GM19372 (cell line): ENCODE measurements at regions not wholly inside any gene's neighbourhood (a gene's known extent, or its start where the extent isn't known, plus 50 kb on each side); places are given as distances from the start of the nearest gene placed in this dataset.
"Not testable (repeated sequence)": the region's sequence is repeated elsewhere in the genome, so short reads cannot be mapped to it uniquely, and the experiment has no call there.

ENCODE experiments used
- ATAC-seq: cut with Tn5 transposase; IDR thresholded peaks from one replicate; pipeline ENCODE4 v1.9.1; 2021; ENCODE audit warnings: mild to moderate bottlenecking, low read depth, moderate library complexity; ENCODE audit not compliant: unreplicated experiment

GRCh38 chr5:124105326-124105725 is 593.3 kb downstream of the CSNK1G3 start:
- ATAC-seq: no peak

GRCh38 chr5:124104821-124105220 is 592.8 kb downstream of the CSNK1G3 start:
- no peak for ATAC-seq

DNA sequence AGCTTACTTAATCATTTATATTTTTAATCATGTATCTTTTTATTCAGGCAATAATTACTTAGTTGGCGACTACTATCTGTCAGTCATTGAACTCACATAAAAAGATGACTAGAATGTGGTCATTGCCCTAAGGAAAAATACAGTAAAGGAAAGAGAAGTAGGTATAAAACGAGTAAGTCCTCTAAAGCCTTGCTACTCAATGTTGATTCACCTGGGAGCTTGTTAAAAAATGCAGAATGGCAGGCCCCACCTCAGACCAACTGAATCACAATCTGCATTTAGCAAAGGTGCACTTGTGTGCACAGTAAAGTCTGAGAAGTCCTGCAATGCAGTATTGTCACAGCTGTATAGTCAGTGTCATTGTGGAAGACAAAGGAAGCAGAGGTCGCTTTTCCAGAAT is 592.4 kb downstream of the CSNK1G3 start:
- ATAC-seq: no peak

DNA sequence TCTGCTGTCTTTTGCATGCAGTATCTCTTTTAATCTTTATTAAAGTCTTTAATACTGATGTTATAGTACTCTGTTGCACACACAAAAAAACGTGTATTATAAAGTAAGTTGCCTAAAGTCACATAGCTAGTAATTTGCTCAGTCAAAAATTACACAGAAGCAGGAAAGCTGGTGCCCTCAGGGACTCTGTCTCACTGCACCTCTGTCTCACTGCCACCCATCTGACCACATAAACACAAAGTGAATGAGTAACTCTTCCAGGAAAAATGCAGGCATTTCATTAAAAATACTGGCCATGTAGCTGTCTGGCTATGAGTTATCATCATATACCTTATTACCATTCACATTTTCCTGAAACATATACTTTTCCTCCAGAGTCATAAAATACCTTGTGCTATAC is 591.7 kb downstream of the CSNK1G3 start:
- ATAC-seq: no peak

DNA sequence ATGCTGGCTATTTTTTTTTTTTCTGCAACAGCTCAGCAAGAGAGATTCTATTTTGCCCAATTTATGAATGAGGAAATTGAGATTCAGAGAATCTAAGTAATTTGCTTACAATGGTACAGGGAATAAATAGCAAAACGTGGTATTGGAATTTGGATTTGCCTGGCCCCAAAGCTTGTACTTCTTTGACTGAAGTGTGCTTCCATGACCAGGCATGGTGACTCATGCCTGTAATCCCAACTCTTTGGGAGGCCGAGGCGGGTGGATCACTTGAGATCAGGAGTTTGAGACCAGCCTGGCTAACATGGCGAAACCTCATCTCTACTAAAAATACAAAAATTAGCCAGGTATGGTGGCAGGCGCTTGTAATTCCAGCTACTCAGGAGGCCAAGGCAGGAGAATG is 591.1 kb downstream of the CSNK1G3 start:
- not testable (repeated sequence) for ATAC-seq

- ATAC-seq: no peak
Measured at GRCh38 chr5:124102486-124102885, 590.5 kb downstream of the CSNK1G3 start.

DNA sequence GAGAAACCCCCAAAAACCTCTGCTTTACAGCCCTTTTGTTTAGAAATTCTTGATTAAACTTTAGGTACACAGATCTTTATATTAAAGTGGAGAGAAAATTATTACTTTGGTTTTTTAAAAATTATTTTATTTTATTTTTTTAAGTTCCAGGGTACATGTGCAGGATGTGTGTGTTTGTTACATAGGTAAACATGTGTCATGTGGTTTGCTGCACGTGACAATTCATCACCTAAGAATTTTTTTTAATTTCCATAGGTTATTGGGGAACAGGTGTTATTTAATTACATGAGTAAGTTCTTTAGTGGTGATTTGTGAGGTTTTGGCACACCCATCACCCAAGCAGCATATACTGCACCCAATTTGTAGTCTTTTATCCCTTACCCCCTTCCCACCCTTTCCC is 581.7 kb downstream of the CSNK1G3 start:
- no peak for ATAC-seq

DNA sequence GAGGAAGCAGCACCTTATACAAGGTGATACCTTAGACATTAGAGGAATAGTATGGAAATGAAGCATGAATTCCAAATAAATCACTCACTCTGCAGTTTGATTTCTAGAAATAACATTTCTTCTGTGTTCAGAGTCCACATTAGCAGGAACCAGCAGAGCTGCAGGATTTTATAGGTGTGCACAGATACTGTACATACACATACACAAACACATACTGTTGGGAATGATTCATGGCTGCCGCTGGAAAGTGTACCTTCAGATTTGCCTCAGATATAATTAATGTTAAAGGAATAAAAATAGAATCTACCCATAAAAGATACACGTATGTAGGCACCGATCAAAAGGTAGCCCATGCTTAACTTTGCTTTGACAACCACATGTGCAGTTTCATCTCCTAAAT is 578.1 kb downstream of the CSNK1G3 start:
- no peak for ATAC-seq

DNA sequence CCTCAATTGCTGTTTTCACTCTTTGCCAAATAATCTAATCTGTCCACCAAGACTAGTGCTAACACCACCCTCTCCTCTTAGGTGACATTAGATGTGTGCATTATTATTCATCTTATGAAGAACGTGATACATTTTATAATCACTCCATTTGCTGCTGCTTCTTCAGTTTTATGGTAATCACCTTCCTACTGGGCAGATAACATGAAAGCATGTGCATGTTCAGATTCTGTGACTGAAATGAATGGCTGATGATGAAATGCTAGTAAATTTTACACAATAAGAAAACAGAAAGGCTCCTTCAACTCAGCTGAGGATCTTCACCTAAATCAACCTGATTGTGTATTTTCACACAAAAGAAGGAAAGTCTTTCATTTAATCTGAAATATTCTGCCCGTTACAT is 577.6 kb downstream of the CSNK1G3 start:
- no peak for ATAC-seq

DNA sequence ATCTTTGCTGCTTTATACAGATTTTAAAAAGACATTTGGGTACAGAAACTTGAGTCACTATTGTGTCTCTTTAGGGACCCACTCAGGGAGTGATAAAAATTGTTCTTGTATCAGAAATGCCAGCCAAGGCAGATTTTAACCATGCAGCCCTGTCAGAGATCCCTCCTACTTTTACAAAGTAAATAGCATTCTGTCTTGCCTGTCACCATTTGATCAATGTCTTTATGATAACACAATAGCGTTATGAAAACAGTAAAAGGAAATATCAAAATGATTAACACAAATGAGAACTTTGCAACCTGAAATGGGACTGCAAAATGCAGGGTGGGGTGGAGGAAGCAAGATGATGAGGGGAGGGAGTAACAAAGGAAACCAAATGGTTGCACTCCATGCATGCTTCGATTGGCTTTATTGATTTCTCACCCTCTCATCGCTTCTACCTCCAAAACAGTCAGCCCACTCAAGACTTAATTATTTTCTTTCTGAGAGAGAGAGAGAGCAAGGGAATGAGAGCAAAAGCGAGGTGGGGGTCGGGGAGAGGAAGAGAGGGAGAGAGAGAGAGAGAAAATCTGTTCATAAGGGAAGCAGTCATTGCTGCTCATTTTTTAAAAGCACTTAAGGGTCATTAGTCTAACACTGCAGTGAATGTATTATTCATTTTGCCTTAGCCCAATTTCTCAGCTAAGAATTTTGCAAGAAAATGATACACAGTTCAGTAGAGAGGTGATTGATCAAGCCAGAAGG is 576.5 kb downstream of the CSNK1G3 start:
- no peak for ATAC-seq

- ATAC-seq: no peak
Measured at GRCh38 chr5:124087752-124088151, 575.8 kb downstream of the CSNK1G3 start.

DNA sequence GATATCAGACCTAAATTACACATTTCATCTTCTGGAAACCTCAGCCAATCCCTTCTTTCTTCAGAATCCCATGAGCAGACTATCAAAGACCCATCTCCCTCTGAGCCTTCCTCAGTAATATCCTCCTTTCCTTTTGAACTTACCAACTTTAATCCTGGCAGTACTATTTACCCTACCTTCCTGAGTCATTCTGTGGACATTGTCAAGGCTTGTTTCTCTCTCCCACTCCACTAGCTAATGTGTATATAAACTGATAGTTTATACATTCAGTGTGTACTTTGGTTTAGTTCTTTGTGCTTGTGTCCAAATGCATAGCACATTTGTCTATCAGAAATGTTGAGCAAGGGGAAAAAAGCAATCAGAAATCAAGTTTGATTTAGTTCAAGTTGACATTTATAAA is 568.3 kb downstream of the CSNK1G3 start:
- ATAC-seq: no peak

DNA sequence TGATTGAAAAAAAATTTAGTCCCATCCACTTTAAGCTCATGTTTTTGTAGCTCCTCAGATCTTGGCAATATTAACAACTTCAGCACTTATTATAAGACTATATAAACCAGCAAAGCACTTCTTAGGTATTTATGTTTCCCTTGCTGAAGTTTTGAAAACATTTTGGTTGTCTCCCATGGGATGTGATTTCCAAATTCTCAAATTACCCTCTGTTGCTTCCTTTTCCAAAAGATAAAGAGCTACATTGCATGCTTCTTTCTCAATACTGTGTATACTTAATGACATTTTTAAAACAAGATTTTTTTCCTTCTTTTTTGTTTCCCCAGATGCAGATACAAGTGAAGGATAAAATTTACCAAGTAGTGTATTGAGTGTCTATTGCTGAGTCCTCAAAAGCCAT is 567.1 kb downstream of the CSNK1G3 start:
- no peak for ATAC-seq

DNA sequence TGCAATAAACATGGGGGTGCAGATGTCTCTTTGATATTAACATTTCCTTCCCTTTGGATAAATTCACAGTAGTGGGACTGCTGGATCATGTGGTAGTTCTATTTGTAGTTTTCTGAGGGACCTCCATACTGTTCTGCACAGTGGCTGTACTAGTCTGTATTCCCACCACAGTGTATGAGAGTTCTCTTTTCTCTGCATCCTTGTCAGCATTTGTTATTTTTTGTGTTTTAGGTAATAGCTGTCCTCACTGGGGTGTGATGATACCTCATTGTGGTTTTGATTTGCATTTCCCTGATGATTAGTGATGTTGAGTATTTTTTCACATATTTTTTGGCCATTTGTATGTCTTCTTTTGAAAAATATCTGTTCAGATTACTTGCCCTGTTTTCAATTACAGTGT is 562.5 kb downstream of the CSNK1G3 start:
- ATAC-seq: no peak

DNA sequence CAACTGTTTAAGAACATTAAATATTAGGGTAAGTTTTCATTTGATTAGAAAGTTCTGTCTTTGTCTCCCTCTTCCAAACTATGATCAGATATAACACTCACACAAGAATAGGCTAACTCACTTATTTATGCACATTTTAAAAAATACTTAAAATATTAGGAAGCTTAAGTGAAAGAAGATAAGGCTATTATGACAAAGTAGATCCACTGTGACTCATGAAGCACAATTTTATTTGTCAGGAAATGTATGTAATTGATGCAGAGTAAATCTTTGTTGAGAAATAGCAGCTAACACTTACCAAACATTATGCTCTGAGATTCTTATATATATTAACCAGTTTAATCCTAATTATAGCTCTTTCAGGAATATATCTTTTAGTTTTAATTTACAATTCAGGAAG is 560.6 kb downstream of the CSNK1G3 start:
- ATAC-seq: no peak

GRCh38 chr5:124071039-124071438 is 559.1 kb downstream of the CSNK1G3 start:
- ATAC-seq: no peak

- ATAC-seq: no peak
Measured at GRCh38 chr5:124065508-124065907, 553.5 kb downstream of the CSNK1G3 start.

GRCh38 chr5:124064956-124065355 is 553.0 kb downstream of the CSNK1G3 start:
- no peak for ATAC-seq

DNA sequence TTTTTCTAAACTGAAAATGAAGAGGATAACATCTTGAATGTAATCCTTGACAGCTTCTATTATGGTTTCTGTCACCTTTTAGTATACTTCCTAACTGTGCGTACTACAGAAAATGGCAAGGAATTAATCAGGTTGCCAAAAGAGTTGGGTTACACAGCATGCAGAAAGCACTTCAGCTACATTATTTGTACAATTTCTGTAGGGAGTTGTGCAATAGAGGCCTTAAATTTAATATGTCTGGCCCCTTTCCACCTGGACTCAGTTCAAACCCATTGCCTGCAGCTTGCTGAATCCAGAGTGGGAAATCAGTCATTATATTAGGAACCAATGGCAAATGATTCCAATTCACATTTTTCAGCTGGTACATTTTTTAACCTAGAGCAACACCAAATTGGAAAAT is 549.7 kb downstream of the CSNK1G3 start:
- no peak for ATAC-seq

DNA sequence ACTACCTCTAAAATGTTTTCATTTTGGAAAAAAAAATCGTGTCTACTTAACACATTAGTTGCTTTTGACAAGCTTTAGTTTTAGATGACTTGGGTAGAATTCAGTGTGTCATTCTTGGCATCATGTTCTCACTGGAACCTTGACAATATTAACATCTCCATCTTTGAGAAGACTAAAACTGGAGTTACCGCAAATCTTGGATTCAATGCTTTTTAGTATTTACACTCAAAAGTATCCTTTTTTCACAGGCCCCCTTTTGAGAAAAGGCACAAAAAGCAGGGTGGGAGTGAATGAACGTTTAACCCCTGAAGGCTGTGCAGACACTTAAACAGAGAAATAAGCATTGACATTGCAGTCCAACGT is 549.1 kb downstream of the CSNK1G3 start:
- ATAC-seq: no peak

DNA sequence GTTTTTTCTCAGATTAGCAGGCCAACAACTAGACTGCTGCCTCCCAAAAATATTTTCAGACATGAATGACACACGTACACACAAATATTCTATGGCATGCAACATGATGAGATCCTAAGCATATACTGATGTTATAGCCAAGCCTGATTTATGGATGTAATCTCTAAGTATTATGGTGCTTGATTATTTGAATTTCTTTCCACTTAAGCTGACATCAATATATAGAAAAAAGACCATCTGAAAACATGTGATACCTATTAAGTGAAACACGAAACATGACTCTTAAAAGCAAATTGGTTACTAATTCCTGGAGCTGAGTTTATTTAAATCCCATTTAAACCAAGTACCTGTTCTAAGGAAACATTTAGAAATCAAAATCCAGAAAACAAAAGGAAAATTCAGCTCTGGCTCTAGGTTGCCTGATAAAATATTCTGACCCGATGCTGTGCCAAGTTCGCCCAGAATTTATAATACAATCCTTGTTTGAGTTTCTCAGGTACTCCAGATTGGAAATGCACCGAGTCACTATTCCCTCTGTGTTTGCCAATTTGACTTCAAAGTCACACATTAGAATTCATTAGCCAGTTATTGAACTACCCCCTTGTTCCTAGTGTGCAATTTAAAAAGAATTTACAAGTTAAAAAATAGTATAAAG is 548.6 kb downstream of the CSNK1G3 start:
- ATAC-seq: no peak

DNA sequence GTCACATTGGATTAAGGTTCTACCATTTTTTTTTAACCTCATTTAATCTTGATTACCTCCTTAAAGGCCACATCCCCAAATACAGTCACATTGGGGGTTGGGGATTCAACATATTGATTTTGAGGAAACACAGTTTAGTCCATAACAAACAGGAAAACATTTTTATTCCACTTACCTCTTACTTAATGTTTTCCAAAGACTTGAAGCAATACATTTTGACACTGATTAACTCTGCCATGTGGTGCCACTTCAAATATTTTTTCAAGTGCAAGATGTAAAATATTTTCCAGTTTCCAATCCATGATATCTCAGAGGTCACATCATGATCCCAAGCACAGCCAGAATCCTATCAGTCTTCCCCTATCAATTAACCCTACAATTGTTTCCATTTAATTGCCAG is 548.0 kb downstream of the CSNK1G3 start:
- no peak for ATAC-seq
